H1 (cell line): ENCODE measurements at regions not wholly inside any gene's neighbourhood (a gene's known extent, or its start where the extent isn't known, plus 50 kb on each side); places are given as distances from the start of the nearest gene placed in this dataset.

Experiments
- EP300 ChIP-seq, 2 experiments: IDR thresholded peaks; 1 replicate in 1 of 2; 2 replicates in 1 of 2; pipeline ENCODE4 v1.6.1; 2011 to 2012; ENCODE audit warnings: low read depth in 2 of 2, low read length in 2 of 2, mild to moderate bottlenecking in 2 of 2, borderline replicate concordance in 1 of 2, inconsistent platforms in 1 of 2, moderate library complexity in 1 of 2
- GTF2F1 ChIP-seq: IDR thresholded peaks from 2 replicates; pipeline ENCODE4 v1.6.1; 2012; ENCODE audit warnings: low read depth, low read length, improper control_type of control experiment, borderline replicate concordance
- HDAC2 ChIP-seq, 2 experiments: fragments of 300-600 bp in 1 of 2; sonication (generic) in 1 of 2; IDR thresholded peaks; 2 replicates each; pipeline ENCODE4 v1.6.1; 2011 to 2012; ENCODE audit warnings: low read depth in 2 of 2, low read length in 2 of 2, mild to moderate bottlenecking in 2 of 2, moderate library complexity in 2 of 2, borderline replicate concordance in 1 of 2, inconsistent platforms in 1 of 2
- JUN ChIP-seq: IDR thresholded peaks from 2 replicates; pipeline ENCODE4 v1.6.1; 2011; ENCODE audit warnings: low read depth, mild to moderate bottlenecking, improper control_type of control experiment, low read length
- MAFK ChIP-seq: IDR thresholded peaks from 2 replicates; pipeline ENCODE4 v1.6.1; 2012; ENCODE audit warnings: low read depth, mild to moderate bottlenecking, improper control_type of control experiment, low read length
- NANOG ChIP-seq: IDR thresholded peaks from 2 replicates; pipeline ENCODE4 v1.6.1; 2011; ENCODE audit warnings: low read length, low read depth, mild to moderate bottlenecking, inconsistent platforms; ENCODE audit not compliant: insufficient read depth, poor library complexity, severe bottlenecking
- POLR2A ChIP-seq, 2 experiments: IDR thresholded peaks; 1 replicate in 1 of 2; 2 replicates in 1 of 2; pipeline ENCODE4 v1.6.1; 2011; ENCODE audit warnings: low read depth in 2 of 2, low read length in 2 of 2, mild to moderate bottlenecking in 2 of 2; ENCODE audit errors: control extremely low read depth in 1 of 2
- RXRA ChIP-seq: IDR thresholded peaks from 2 replicates; pipeline ENCODE4 v1.6.1; 2011; ENCODE audit warnings: low read depth, mild to moderate bottlenecking, low read length, moderate library complexity; ENCODE audit not compliant: insufficient read depth
- TBP ChIP-seq: IDR thresholded peaks from 2 replicates; pipeline ENCODE4 v1.6.1; 2011; ENCODE audit warnings: low read depth, low read length, improper control_type of control experiment
- TF ChIP-seq, protein P1 (sequence below): IDR thresholded peaks from 2 replicates; pipeline ENCODE4 v1.6.1; 2012; ENCODE audit warnings: inconsistent platforms

DNA sequence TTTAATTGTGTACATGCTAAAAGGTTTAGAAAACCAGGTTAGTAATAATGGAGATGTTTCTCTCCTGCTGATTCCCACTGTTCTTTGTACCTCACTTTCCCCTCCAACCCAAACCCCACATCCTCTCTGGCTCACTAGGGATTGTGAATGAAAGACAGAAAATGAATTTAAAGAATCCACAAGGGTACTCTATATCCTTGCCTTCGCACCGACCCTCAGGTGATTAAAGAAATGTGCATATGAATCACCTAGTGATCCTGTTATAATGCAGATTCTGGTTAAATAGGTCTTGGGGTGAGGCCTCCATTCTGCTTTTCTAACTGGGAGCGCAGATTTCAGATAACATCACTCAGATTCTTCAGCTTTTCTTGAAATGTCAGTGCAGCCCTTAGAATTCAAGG is 84.3 kb upstream of the OTX2 start (continued):
- no peak for TF ChIP-seq GTF2F1
- TF ChIP-seq EP300 (IDR thresholded peaks at IDR 0.05; ENCODE audit: borderline replicate concordance in 1 of 2, low read depth in 2 of 2, low read length in 2 of 2) = peak in 1 of 2 experiments; percentile 75; a peak in 1 of 3 replicates
- 0 out of 2 replicates have a peak, but pooled peaks have one; percentile 12 for TF ChIP-seq JUN
- TF ChIP-seq POLR2A (IDR thresholded peaks at IDR 0.05; ENCODE audit: control extremely low read depth in 1 of 2, low read depth in 2 of 2, low read length in 2 of 2) = no peak
- TF ChIP-seq TBP = no peak
- peak; percentile 93 to 97; a peak in 3 of 4 replicates for TF ChIP-seq HDAC2 (IDR thresholded peaks at IDR 0.05; ENCODE audit: borderline replicate concordance in 1 of 2, low read depth in 2 of 2, low read length in 2 of 2)
- TF ChIP-seq NANOG = peak; percentile 92
- no peak for TF ChIP-seq MAFK
- no peak for TF ChIP-seq RXRA
- TF ChIP-seq, protein P1, sequence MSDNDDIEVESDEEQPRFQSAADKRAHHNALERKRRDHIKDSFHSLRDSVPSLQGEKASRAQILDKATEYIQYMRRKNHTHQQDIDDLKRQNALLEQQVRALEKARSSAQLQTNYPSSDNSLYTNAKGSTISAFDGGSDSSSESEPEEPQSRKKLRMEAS = no peak
